GM19351 (cell line): ENCODE measurements at regions not wholly inside any gene's neighbourhood (a gene's known extent, or its start where the extent isn't known, plus 50 kb on each side); places are given as distances from the start of the nearest gene placed in this dataset.

Source experiments
- ATAC-seq: cut with Tn5 transposase; IDR thresholded peaks from one replicate; pipeline ENCODE4 v1.9.1; 2021; ENCODE audit warnings: mild to moderate bottlenecking, moderate library complexity; ENCODE audit not compliant: unreplicated experiment

- ATAC-seq: no peak
These were observed 716.5 kb upstream of the C9orf72 start for GRCh38 chr9:28289746-28290145.

DNA sequence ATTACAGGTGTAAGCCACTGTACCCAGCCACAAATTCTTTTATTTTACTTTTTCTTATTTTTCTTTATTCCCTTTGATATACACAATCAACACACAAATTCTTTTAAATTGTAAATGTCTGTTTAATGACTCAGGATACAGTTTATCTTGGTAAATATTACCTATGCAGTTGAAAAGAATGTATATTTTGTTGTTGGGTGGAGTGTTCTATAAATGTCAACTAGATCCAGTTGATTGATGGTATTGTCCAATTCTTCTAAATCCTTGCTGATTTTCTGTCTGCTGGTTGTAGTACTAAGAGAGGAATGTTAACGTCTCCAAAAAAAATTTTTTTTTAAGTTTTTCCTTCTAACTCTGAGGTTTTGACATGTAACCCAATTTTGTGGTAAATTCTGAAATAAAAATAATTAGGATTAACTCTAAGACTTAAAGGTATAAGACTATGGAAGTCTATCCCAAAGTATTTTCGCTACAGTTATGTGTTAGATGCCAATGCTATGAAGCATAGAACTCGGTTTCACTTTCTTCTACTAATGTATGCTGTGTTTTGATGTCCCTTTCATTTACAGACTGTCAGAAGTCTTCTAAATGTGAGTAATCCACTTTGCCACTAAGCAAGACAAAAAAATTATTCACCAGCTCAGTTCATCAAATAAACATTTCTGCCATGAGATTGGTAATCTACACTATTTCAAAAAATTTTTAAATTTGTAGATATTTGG lies 720.2 kb upstream of the C9orf72 start:
- no peak for ATAC-seq

DNA sequence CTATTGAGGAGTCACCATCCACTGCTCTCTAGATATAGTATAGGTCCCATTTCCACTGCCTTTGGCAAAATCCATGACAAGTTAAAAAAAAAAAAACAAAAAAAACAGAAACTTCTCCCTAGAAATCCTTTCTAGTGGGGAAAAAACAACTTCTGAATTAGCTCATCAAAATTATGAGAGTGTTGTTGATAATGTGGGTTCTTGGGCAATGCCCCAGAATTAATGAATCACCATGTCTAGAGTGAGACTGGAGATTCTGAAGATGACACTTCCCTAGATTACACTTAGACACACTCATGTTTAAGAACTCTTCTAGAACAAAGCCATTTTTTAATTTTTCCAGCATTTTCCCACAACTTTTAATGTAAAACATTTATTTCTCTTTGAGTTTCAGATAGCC lies 728.0 kb upstream of the C9orf72 start:
- no peak for ATAC-seq

GRCh38 chr9:28317745-28318144 lies 744.5 kb upstream of the C9orf72 start:
- no peak for ATAC-seq

DNA sequence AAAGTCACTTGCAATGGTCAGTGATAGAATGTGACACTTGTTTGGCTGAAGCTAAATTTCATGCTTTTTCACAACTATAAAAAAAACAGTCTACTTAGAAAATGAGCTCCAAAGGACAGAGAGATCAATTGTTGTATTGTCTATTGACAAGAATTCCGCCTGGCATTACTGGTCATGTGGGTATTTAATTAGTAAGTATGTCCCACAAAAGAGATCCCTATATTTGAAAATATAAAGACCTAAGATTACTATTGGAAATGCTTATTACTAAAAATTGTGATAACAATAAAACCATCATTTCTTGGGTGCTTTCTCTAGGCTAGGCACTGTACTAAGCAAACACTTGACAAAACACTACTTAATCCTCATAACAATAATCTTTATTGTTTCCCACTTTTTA lies 745.2 kb upstream of the C9orf72 start:
- no peak for ATAC-seq

- ATAC-seq: no peak
These were observed 746.7 kb upstream of the C9orf72 start for GRCh38 chr9:28319981-28320380.

GRCh38 chr9:28320616-28321015 lies 747.3 kb upstream of the C9orf72 start:
- ATAC-seq: no peak

DNA sequence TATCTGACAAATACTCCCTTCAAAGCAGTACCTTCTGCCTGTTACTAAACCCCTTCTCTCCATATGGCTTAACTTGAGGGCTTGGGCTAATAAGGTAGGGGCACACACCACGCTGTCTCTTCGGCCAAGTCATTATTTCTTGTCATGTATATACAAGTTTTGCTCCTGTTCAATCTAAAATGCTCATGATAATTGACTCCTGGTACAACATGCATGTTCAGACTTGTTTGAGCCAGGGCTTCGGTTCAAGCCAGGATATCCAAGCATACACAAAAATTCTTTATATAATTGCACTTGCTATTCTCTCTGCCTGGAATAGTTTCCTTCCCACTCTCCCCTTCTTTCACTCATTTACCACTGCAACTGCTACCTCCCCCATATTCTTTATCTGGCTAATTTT lies 756.0 kb upstream of the C9orf72 start:
- no peak for ATAC-seq

GRCh38 chr9:28332648-28333047 lies 759.4 kb upstream of the C9orf72 start:
- ATAC-seq: no peak

- ATAC-seq: no peak
These were observed 768.6 kb upstream of the C9orf72 start for GRCh38 chr9:28341913-28342312.

GRCh38 chr9:28342815-28343338 lies 769.6 kb upstream of the C9orf72 start:
- no peak for ATAC-seq

GRCh38 chr9:28363151-28363562 lies 789.9 kb upstream of the C9orf72 start:
- no peak for ATAC-seq

DNA sequence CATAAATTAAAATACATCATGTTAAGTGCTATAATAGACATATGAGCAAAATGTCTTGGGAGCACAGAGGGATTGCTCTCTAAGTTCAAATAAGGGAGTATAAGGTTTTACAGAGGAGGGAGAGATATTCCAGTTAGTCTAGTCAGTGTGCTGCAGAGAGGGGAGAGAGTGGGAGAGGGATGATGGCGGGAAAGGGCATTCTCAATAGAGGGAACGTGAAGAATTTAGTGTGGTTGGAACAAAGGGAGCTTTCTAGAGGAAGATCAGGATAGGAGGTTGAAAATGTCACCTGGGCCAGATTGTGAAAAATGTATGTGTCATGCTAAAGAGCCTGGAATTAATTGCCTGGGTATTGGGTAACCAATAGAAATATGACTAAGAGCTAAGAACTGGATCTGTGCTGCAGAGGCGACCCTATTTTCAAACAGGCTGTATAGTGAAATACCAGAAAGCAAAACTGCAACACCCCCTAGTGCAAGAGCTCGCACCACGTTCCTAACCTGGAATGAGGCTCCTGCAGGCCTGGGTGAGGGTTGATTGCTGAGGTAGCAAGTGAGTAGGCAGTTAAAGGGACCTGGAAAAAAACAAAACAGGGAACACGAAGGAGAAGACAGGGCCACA lies 791.8 kb upstream of the C9orf72 start:
- ATAC-seq: no peak

DNA sequence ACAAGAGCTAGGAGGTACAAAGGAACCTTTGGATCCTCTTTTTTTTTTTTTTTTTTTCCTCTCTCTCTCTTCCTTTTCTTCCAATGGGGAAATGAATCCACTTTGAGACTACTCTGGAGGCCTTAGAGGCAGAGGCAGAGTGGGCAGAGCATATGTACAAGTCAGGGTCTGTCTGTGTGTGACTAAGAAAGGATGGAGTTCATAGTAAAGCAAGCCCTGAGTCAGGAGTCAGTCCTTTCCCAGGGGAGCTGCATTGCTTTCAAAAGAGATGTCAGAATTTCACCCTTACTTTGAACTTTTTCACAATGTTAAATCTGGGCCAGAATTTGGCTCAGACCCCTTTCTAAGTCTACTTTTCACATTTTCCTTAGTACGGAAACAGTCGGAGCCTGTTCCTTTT lies 792.4 kb upstream of the C9orf72 start:
- ATAC-seq: no peak

- no peak for ATAC-seq
These were observed 805.0 kb upstream of the C9orf72 start for GRCh38 chr9:28378231-28378630.

DNA sequence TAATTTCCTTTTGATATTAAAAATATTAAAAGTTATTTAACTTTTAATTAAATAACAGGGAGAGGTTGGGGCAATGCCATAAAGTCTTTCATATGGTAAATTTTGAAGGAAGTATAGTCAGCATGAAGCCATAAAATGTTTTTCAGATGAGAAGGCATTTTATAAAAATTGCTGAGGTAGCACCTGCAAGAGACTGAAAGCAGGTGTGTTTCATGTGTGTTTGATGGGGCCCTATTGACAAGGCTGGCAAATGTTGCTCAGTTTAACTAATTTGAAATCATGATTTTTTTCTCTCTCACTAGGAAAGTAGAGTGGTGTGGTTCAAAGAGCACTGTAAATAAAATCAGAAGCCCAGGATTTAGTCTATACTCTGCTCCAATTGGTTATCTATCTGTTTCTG lies 805.8 kb upstream of the C9orf72 start:
- no peak for ATAC-seq

DNA sequence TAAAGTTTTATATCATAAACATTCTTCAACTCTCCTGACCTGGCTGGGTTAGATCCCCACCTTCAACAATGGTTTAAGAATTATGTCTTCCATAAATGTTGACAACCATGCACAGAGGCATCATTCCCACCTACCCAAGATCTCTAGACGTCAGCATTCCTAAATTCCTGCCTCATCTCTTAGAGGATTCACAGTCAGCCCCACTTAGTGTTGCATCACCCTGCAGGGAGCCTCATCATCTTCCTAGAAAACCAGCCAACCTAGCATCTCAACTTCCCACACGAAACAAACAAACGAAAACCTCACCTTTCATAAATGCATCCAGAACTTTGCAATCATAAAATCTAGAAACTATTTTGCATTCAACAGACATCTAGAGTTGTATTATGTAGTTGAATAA lies 816.1 kb upstream of the C9orf72 start:
- ATAC-seq: no peak

GRCh38 chr9:28394774-28395173 lies 821.5 kb upstream of the C9orf72 start:
- ATAC-seq: no peak

GRCh38 chr9:28396058-28396457 lies 822.8 kb upstream of the C9orf72 start:
- no peak for ATAC-seq

GRCh38 chr9:28407351-28407750 lies 834.1 kb upstream of the C9orf72 start:
- ATAC-seq: no peak

DNA sequence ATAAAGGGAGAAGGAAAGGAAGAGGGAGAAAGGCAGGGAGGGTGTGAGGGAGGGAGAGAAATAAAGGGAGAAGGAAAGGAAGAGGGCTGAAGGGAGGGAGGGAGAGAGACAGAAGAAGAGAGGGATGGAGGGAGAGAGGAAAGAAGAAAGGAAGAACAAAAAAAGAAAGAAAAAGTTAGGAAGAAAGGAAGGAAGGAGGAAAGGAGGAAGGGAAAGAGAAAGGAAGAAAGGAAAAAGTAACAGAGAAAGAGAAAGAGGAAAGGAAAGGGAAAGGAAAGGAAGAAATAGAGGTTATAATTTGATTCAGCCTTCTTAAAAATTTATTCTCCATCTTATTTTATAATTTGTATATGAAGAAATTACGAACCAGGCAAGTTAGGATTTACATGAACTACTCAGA lies 836.6 kb upstream of the C9orf72 start:
- no peak for ATAC-seq

- ATAC-seq: no peak
These were observed 837.1 kb upstream of the C9orf72 start for GRCh38 chr9:28410411-28410810.

DNA sequence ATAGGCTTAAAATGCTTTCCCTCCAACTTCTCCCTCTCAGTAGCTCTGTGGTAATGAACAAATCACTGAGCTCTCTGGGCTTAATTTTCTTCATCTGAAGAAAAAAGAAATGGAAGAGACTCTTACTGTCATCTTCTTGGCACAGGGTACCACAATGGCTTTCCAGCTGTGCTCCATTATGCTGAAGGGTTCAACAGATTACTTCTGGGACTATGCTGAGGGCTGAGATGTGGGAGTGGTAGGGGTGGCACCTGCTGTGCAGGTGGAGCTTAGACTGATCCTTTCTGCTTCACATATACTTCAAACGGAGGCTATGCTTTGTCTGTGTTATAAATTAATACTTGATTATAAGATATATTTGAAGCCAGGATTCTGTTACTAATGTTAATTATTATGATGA lies 840.2 kb upstream of the C9orf72 start:
- no peak for ATAC-seq
